Suprapubic skin (tissue), 4 donors: ENCODE measurements at regions not wholly inside any gene's neighbourhood (a gene's known extent, or its start where the extent isn't known, plus 50 kb on each side); places are given as distances from the start of the nearest gene placed in this dataset.

ENCODE experiments used
- DNase-seq, 2 donors: peaks; one replicate each; pipeline ENCODE4 v3.0.0-alpha.2; 2019; ENCODE audit warnings: low spot score in 2 of 2
- H3K27ac ChIP-seq: fragments of 200-600 bp; sonication (generic); one replicate; pipeline ENCODE4 v1.5.1; 2019
- H3K27me3 ChIP-seq: fragments of 200-600 bp; sonication (generic); one replicate; pipeline ENCODE4 v1.5.1; 2019
- H3K36me3 ChIP-seq: fragments of 200-600 bp; sonication (generic); one replicate; pipeline ENCODE4 v1.5.1; 2019
- H3K4me1 ChIP-seq: fragments of 200-600 bp; sonication (generic); one replicate; pipeline ENCODE4 v1.5.1; 2019
- H3K4me3 ChIP-seq: fragments of 200-600 bp; sonication (generic); one replicate; pipeline ENCODE4 v1.5.1; 2019; ENCODE audit warnings: mild to moderate bottlenecking
- H3K9me3 ChIP-seq: fragments of 200-600 bp; sonication (generic); one replicate; pipeline ENCODE4 v1.5.1; 2019
- CTCF ChIP-seq, 2 donors: fragments of 200-600 bp in 1 of 2; fragments of 450-650 bp in 1 of 2; sonication (generic) in 1 of 2; IDR thresholded peaks; one replicate each; pipeline ENCODE4 v1.5.1; 2016 to 2019; ENCODE audit warnings: antibody characterized with exemption in 2 of 2, mild to moderate bottlenecking in 1 of 2, moderate library complexity in 1 of 2
- EP300 ChIP-seq: sonication (generic); formaldehyde crosslinking; IDR thresholded peaks from one replicate; pipeline ENCODE4 v1.6.1; 2017; ENCODE audit warnings: antibody characterized with exemption
- POLR2A ChIP-seq, 2 donors: fragments of 450-650 bp; IDR thresholded peaks; one replicate each; pipeline ENCODE4 v1.6.1; 2017; ENCODE audit warnings: antibody characterized with exemption in 2 of 2, mild to moderate bottlenecking in 2 of 2, moderate library complexity in 2 of 2
- POLR2AphosphoS5 ChIP-seq, 3 donors: sonication (generic); formaldehyde crosslinking; IDR thresholded peaks; one replicate each; pipeline ENCODE4 v1.6.1; 2017; ENCODE audit warnings: antibody characterized with exemption in 3 of 3
- WGBS: methylation state at CpG from one replicate; pipeline ENCODE4 v1.1.5; 2018; 5-methylcytosine and 5-hydroxymethylcytosine counted together

GRCh38 chr5:51471630-51472029 lies 88.4 kb downstream of the ISL1 start:
- Histone ChIP-seq H3K4me1 (no peaks in the 10 kb centered on the region), H3K27me3 (no peaks in the 10 kb centered on the region), H3K27ac (no peak overlapping the region), H3K4me3 (no peak overlapping the region), H3K9me3 (no peaks in the 10 kb centered on the region), H3K36me3 (no peaks in the 10 kb centered on the region)
- no peak for TF ChIP-seq EP300
- no peak for TF ChIP-seq POLR2AphosphoS5 (IDR thresholded peaks at IDR 0.05)
- TF ChIP-seq POLR2A (IDR thresholded peaks at IDR 0.05) = no peak
- no peak for TF ChIP-seq CTCF (IDR thresholded peaks at IDR 0.05)
- 18% methylated on average over 1 of the region's 1 CpG for WGBS
- DNase-seq = no peak

- no peak overlapping the region for H3K4me3 ChIP-seq
- TF ChIP-seq POLR2A (IDR thresholded peaks at IDR 0.05) (no peak), CTCF (IDR thresholded peaks at IDR 0.05) (no peak), POLR2AphosphoS5 (IDR thresholded peaks at IDR 0.05) (no peak), EP300 (no peak)
- DNase-seq = no peak
- no peak overlapping the region for H3K27ac ChIP-seq
- 85% methylated on average over 1 of the region's 1 CpG for WGBS
- no peaks in the 10 kb centered on the region for H3K4me1 ChIP-seq
- no peaks in the 10 kb centered on the region for H3K27me3 ChIP-seq
- H3K9me3 ChIP-seq = no peaks in the 10 kb centered on the region
- no peaks in the 10 kb centered on the region for H3K36me3 ChIP-seq
Observed at GRCh38 chr5:51472472-51472871, 89.2 kb downstream of the ISL1 start.

- no peak for DNase-seq
- Histone ChIP-seq H3K27ac (no peak overlapping the region), H3K27me3 (no peaks in the 10 kb centered on the region), H3K9me3 (no peaks in the 10 kb centered on the region), H3K4me1 (no peaks in the 10 kb centered on the region), H3K36me3 (no peaks in the 10 kb centered on the region), H3K4me3 (no peak overlapping the region)
- WGBS = 78% methylated on average over 5 of the region's 5 CpGs
- TF ChIP-seq EP300 = no peak
- no peak for TF ChIP-seq POLR2A (IDR thresholded peaks at IDR 0.05)
- TF ChIP-seq POLR2AphosphoS5 (IDR thresholded peaks at IDR 0.05) = no peak
- no peak for TF ChIP-seq CTCF (IDR thresholded peaks at IDR 0.05)
Observed at GRCh38 chr5:51475628-51476027, 92.4 kb downstream of the ISL1 start.

GRCh38 chr5:51476431-51476830 lies 93.2 kb downstream of the ISL1 start:
- DNase-seq = no peak

GRCh38 chr5:51479840-51480239 lies 96.6 kb downstream of the ISL1 start:
- no peak for DNase-seq
- H3K9me3 ChIP-seq = no peaks in the 10 kb centered on the region
- no peaks in the 10 kb centered on the region for H3K4me1 ChIP-seq
- no peak overlapping the region for H3K27ac ChIP-seq
- WGBS = 76% methylated on average over 1 of the region's 1 CpG
- H3K36me3 ChIP-seq = no peaks in the 10 kb centered on the region
- no peak overlapping the region for H3K4me3 ChIP-seq
- no peaks in the 10 kb centered on the region for H3K27me3 ChIP-seq
- no peak for TF ChIP-seq EP300
- TF ChIP-seq POLR2A (IDR thresholded peaks at IDR 0.05) = no peak
- no peak for TF ChIP-seq CTCF (IDR thresholded peaks at IDR 0.05)
- no peak for TF ChIP-seq POLR2AphosphoS5 (IDR thresholded peaks at IDR 0.05)

More at GRCh38 chr5:51476431-51476830, 93.2 kb downstream of the ISL1 start:
- no peak for TF ChIP-seq CTCF (IDR thresholded peaks at IDR 0.05)
- no peak for TF ChIP-seq POLR2A (IDR thresholded peaks at IDR 0.05)
- TF ChIP-seq EP300 = no peak
- TF ChIP-seq POLR2AphosphoS5 (IDR thresholded peaks at IDR 0.05) = no peak
- Histone ChIP-seq H3K4me3 (no peak overlapping the region), H3K27me3 (no peaks in the 10 kb centered on the region), H3K4me1 (no peaks in the 10 kb centered on the region), H3K27ac (no peak overlapping the region), H3K9me3 (no peaks in the 10 kb centered on the region), H3K36me3 (no peaks in the 10 kb centered on the region)
